Esophagus muscularis mucosa (tissue), 3 donors: ENCODE measurements at regions not wholly inside any gene's neighbourhood (a gene's known extent, or its start where the extent isn't known, plus 50 kb on each side); places are given as distances from the start of the nearest gene placed in this dataset.
"Not testable (repeated sequence)": the region's sequence is repeated elsewhere in the genome, so short reads cannot be mapped to it uniquely, and the experiment has no call there.

Source experiments
- CTCF ChIP-seq, 3 experiments: fragments of 200-600 bp in 2 of 3; fragments of 450-650 bp in 1 of 3; sonication (generic) in 2 of 3; IDR thresholded peaks; one replicate each; pipeline ENCODE4 v1.5.1; 2017 to 2019; ENCODE audit warnings: antibody characterized with exemption in 3 of 3, mild to moderate bottlenecking in 2 of 3, moderate library complexity in 1 of 3
- POLR2A ChIP-seq: fragments of 450-650 bp; IDR thresholded peaks from one replicate; pipeline ENCODE4 v1.6.1; 2017; ENCODE audit warnings: antibody characterized with exemption, moderate library complexity, mild to moderate bottlenecking, low read depth

- not testable (repeated sequence) for TF ChIP-seq CTCF (IDR thresholded peaks at IDR 0.05); POLR2A
Observed at GRCh38 chr2:91742973-91743490, 3051.6 kb downstream of the RPIA start.
